PFSK-1 (cell line): ENCODE measurements at regions not wholly inside any gene's neighbourhood (a gene's known extent, or its start where the extent isn't known, plus 50 kb on each side); places are given as distances from the start of the nearest gene placed in this dataset.

ENCODE experiments used
- FOXP2 ChIP-seq: optimal IDR thresholded peaks from 2 replicates; pipeline ENCODE3; 2011; ENCODE audit warnings: borderline replicate concordance, control low read depth, inconsistent platforms; ENCODE audit not compliant: insufficient read depth; ENCODE audit errors: extremely low read length, extremely low read depth
- POLR2AphosphoS5 ChIP-seq: IDR thresholded peaks from 2 replicates; pipeline ENCODE4 v1.6.1; 2012; ENCODE audit warnings: low read depth, mild to moderate bottlenecking, control low read depth, low read length, moderate library complexity
- REST ChIP-seq, 2 experiments: IDR thresholded peaks; 2 replicates each; pipeline versions ENCODE4 v1.6.1 to v1.8.0; 2011 to 2012; ENCODE audit warnings: low read depth in 2 of 2, low read length in 2 of 2, control low read depth in 1 of 2, inconsistent platforms in 1 of 2, mild to moderate bottlenecking in 1 of 2, moderate library complexity in 1 of 2; ENCODE audit not compliant: insufficient read depth in 1 of 2
- SIN3A ChIP-seq: IDR thresholded peaks from 2 replicates; pipeline ENCODE4 v1.6.1; 2012; ENCODE audit warnings: mild to moderate bottlenecking, low read length, moderate library complexity, borderline replicate concordance; ENCODE audit not compliant: insufficient read depth
- TAF1 ChIP-seq: IDR thresholded peaks from 2 replicates; pipeline ENCODE4 v1.6.1; 2012; ENCODE audit warnings: low read length, control low read depth, borderline replicate concordance; ENCODE audit not compliant: insufficient read depth

DNA sequence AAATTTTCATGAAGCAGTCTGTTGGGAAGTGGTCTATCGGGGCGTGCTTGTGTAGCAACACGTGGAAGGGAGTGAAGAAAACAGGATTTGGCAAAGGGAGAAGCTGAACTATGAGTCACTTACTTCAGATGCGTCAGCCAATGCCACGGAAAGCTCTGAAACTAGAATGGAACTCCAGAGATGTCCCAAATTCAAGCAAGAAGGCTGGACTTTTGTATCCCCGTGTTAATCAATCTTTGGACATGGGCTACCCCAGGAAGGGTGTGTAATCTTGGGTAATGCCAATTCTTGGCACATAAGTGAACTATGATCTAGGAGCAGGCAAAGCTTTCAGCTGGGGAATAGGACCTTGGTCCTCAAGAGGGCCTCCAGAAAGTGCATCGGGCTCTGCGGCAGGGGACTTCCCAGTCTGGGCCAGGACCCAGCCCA, 102.6 kb downstream of the ADSS2 start:
- TF ChIP-seq REST (IDR thresholded peaks at IDR 0.05; ENCODE audit: insufficient read depth in 1 of 2, low read depth in 2 of 2, low read length in 2 of 2) (no peak), SIN3A (peak; percentile 47; the same call in 1 of the 2 replicates)

DNA sequence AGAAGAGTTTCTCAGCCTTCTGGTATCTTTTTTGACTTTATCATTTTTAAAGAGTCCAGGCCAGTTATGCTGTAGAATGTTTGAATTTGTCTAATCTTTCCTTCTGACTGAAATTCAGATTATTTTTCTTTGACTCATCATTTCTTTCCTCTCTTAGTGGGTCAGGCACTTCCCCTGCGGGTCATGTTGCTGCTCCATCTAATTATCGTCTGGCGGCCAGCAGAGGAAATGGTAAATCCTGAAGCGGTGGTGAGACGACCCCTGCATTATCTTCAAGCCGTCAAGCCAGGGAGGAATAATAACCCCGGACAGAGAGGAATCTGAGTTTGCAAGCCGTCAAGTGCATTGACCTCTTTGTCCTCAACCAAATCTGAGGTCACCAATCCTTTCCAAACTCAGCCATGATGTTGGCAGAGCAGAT, 102.1 kb downstream of the ADSS2 start:
- no peak for TF ChIP-seq FOXP2
- no peak; the same call in 1 of the 2 replicates for TF ChIP-seq TAF1
- TF ChIP-seq REST (IDR thresholded peaks at IDR 0.05; ENCODE audit: insufficient read depth in 1 of 2, low read depth in 2 of 2, low read length in 2 of 2), result peak in 1 of 2 experiments; percentile 59; a peak in 1 of 4 replicates
- no peak for TF ChIP-seq POLR2AphosphoS5

GRCh38 chr1:244350027-244350426, 101.7 kb downstream of the ADSS2 start:
- TF ChIP-seq FOXP2 (no peak), POLR2AphosphoS5 (no peak), REST (IDR thresholded peaks at IDR 0.05; ENCODE audit: insufficient read depth in 1 of 2, low read depth in 2 of 2, low read length in 2 of 2) (no peak), TAF1 (no peak), SIN3A (no peak)

DNA sequence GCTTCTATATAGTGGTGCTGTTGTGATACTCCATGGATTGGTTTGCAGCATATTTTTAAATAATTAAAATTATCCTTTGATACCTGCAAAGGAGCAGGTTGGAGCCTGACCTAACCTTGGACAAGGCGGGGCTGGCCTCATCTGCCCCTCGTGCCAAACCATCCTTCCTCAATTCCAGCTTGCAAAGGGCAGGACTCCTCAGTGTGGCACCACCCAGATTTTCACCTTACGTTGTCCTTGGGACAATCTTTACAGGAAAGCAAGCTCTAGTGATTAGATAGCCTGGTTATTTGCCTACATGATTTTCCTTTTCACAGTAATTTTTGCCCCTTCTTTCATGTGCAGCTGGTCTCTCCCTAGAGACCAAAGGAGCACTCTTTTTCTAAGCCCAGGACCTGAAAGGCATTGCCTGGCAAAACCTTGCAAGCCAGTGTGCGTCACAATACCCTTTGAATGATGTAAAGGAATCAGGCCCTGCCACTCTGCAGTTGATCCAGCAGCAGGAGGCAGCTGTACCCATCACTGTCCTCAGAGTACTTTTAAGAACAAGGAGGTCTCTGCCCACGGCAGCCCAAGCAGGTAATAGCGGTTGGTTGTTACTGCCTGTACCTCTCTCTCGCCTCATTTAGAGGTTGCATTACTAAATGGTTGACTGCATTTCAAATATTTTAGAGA, 99.4 kb downstream of the ADSS2 start:
- TF ChIP-seq SIN3A (no peak), FOXP2 (no peak), TAF1 (no peak)

GRCh38 chr1:244353551-244354091, 98.1 kb downstream of the ADSS2 start:
- TF ChIP-seq SIN3A (no peak), REST (IDR thresholded peaks at IDR 0.05; ENCODE audit: insufficient read depth in 1 of 2, low read depth in 2 of 2, low read length in 2 of 2) (0 out of 4 replicates have a peak, but pooled peaks of 1 of the 2 experiments have one; percentile 37), FOXP2 (peak; percentile 21)
